Spinal cord (tissue), 9 donors: ENCODE measurements at regions not wholly inside any gene's neighbourhood (a gene's known extent, or its start where the extent isn't known, plus 50 kb on each side); places are given as distances from the start of the nearest gene placed in this dataset.

Experiments
- DNase-seq, 6 donors: peaks; one replicate each; pipeline versions ENCODE4 v3.0.0 to v3.0.0-alpha.2; 2013 to 2015; ENCODE audit warnings: low spot score in 6 of 6, low read depth in 4 of 6
- H3K27ac ChIP-seq: one replicate; pipeline ENCODE4 v1.5.1; 2013; ENCODE audit warnings: low read depth, low read length, control low read depth
- H3K27me3 ChIP-seq: one replicate; pipeline ENCODE4 v1.6.1; 2013; ENCODE audit warnings: low read length; ENCODE audit not compliant: control insufficient read depth, insufficient read depth
- H3K36me3 ChIP-seq: one replicate; pipeline ENCODE4 v1.6.1; 2013; ENCODE audit warnings: low read length; ENCODE audit not compliant: control insufficient read depth, insufficient read depth
- H3K4me1 ChIP-seq: one replicate; pipeline ENCODE4 v1.6.1; 2013; ENCODE audit warnings: low read length; ENCODE audit not compliant: control insufficient read depth, insufficient read depth
- H3K4me3 ChIP-seq: one replicate; pipeline ENCODE4 v1.5.1; 2013; ENCODE audit warnings: low read depth, low read length, control low read depth
- H3K9me3 ChIP-seq: one replicate; pipeline ENCODE4 v1.6.1; 2013; ENCODE audit warnings: low read length; ENCODE audit not compliant: control insufficient read depth, insufficient read depth
- WGBS: methylation state at CpG from one replicate; pipeline ENCODE4 v1.1.5; 2013; ENCODE audit warnings: missing lambda C conversion rate; ENCODE audit not compliant: insufficient coverage; 5-methylcytosine and 5-hydroxymethylcytosine counted together
- donor health status: healthy.

GRCh38 chr3:110579840-110580550 is 491.6 kb upstream of the NECTIN3 start:
- H3K27ac ChIP-seq = no peak overlapping the region
- no peaks in the 10 kb centered on the region for H3K9me3 ChIP-seq
- no peaks in the 10 kb centered on the region for H3K27me3 ChIP-seq
- no peaks in the 10 kb centered on the region for H3K36me3 ChIP-seq
- WGBS = 100% methylated on average over 1 of the region's 4 CpGs
- H3K4me1 ChIP-seq = no peaks in the 10 kb centered on the region
- no peak overlapping the region for H3K4me3 ChIP-seq
- DNase-seq = peak in 1 of 6 donors; percentile 17

- Histone ChIP-seq H3K27me3 (no peaks in the 10 kb centered on the region), H3K9me3 (no peaks in the 10 kb centered on the region), H3K4me3 (no peak overlapping the region), H3K27ac (no peak overlapping the region), H3K36me3 (no peaks in the 10 kb centered on the region), H3K4me1 (no peaks in the 10 kb centered on the region)
- WGBS = no CpG with 5 or more reads among the region's 3 CpGs
- no peak for DNase-seq
Observed at GRCh38 chr3:110583373-110583935, 488.2 kb upstream of the NECTIN3 start.

- H3K27ac ChIP-seq = no peak overlapping the region
- no peaks in the 10 kb centered on the region for H3K4me1 ChIP-seq
- no peaks in the 10 kb centered on the region for H3K27me3 ChIP-seq
- H3K4me3 ChIP-seq = no peak overlapping the region
- no peak for DNase-seq
- H3K9me3 ChIP-seq = no peaks in the 10 kb centered on the region
- 83% methylated on average over 1 of the region's 3 CpGs for WGBS
- H3K36me3 ChIP-seq = no peaks in the 10 kb centered on the region
Observed at GRCh38 chr3:110588906-110589305, 482.7 kb upstream of the NECTIN3 start.

GRCh38 chr3:110589341-110589740 is 482.3 kb upstream of the NECTIN3 start:
- Histone ChIP-seq H3K4me3 (no peak overlapping the region), H3K9me3 (no peaks in the 10 kb centered on the region), H3K4me1 (no peaks in the 10 kb centered on the region), H3K36me3 (no peaks in the 10 kb centered on the region), H3K27me3 (no peaks in the 10 kb centered on the region), H3K27ac (no peak overlapping the region)
- DNase-seq = peak in 1 of 6 donors; percentile 26

GRCh38 chr3:110593749-110594148 is 477.9 kb upstream of the NECTIN3 start:
- Histone ChIP-seq H3K36me3 (no peaks in the 10 kb centered on the region), H3K4me1 (no peaks in the 10 kb centered on the region), H3K9me3 (no peaks in the 10 kb centered on the region), H3K27me3 (no peaks in the 10 kb centered on the region), H3K27ac (no peak overlapping the region), H3K4me3 (no peak overlapping the region)
- DNase-seq = no peak

- H3K27me3 ChIP-seq = no peaks in the 10 kb centered on the region
- no peaks in the 10 kb centered on the region for H3K4me1 ChIP-seq
- no peaks in the 10 kb centered on the region for H3K9me3 ChIP-seq
- DNase-seq = no peak
- H3K27ac ChIP-seq = no peak overlapping the region
- no peaks in the 10 kb centered on the region for H3K36me3 ChIP-seq
- no peak overlapping the region for H3K4me3 ChIP-seq
Observed at GRCh38 chr3:110598847-110599490, 472.6 kb upstream of the NECTIN3 start.

- no peaks in the 10 kb centered on the region for H3K36me3 ChIP-seq
- H3K4me3 ChIP-seq = no peak overlapping the region
- H3K27ac ChIP-seq = no peak overlapping the region
- no peaks in the 10 kb centered on the region for H3K27me3 ChIP-seq
- no peaks in the 10 kb centered on the region for H3K4me1 ChIP-seq
- DNase-seq = no peak
- H3K9me3 ChIP-seq = no peaks in the 10 kb centered on the region
Observed at GRCh38 chr3:110608566-110608965, 463.1 kb upstream of the NECTIN3 start.

- H3K27me3 ChIP-seq = no peaks in the 10 kb centered on the region
- WGBS = 73% methylated on average over 2 of the region's 4 CpGs
- H3K9me3 ChIP-seq = no peaks in the 10 kb centered on the region
- DNase-seq = no peak
- H3K4me3 ChIP-seq = no peak overlapping the region
- no peak overlapping the region for H3K27ac ChIP-seq
- no peaks in the 10 kb centered on the region for H3K4me1 ChIP-seq
- H3K36me3 ChIP-seq = no peaks in the 10 kb centered on the region
Observed at GRCh38 chr3:110612045-110612444, 459.6 kb upstream of the NECTIN3 start.

- Histone ChIP-seq H3K27me3 (no peaks in the 10 kb centered on the region), H3K4me1 (no peaks in the 10 kb centered on the region), H3K4me3 (no peak overlapping the region), H3K27ac (no peak overlapping the region), H3K9me3 (no peaks in the 10 kb centered on the region), H3K36me3 (no peaks in the 10 kb centered on the region)
- DNase-seq = no peak
- 40% methylated on average over 1 of the region's 2 CpGs for WGBS
Observed at GRCh38 chr3:110614186-110614585, 457.4 kb upstream of the NECTIN3 start.

- no peaks in the 10 kb centered on the region for H3K27me3 ChIP-seq
- H3K27ac ChIP-seq = no peak overlapping the region
- H3K36me3 ChIP-seq = no peaks in the 10 kb centered on the region
- no peak overlapping the region for H3K4me3 ChIP-seq
- 91% methylated on average over 1 of the region's 1 CpG for WGBS
- no peak for DNase-seq
- no peaks in the 10 kb centered on the region for H3K9me3 ChIP-seq
- H3K4me1 ChIP-seq = no peaks in the 10 kb centered on the region
Observed at GRCh38 chr3:110615454-110615853, 456.2 kb upstream of the NECTIN3 start.
